ENCODE measurements at regions not wholly inside any gene's neighbourhood (a gene's known extent, or its start where the extent isn't known, plus 50 kb on each side); places are given as distances from the start of the nearest gene placed in this dataset.

- no peak for DNase-seq
Measured at GRCh38 chr13:40152145-40152544, 496.7 kb downstream of the COG6 start.

DNA sequence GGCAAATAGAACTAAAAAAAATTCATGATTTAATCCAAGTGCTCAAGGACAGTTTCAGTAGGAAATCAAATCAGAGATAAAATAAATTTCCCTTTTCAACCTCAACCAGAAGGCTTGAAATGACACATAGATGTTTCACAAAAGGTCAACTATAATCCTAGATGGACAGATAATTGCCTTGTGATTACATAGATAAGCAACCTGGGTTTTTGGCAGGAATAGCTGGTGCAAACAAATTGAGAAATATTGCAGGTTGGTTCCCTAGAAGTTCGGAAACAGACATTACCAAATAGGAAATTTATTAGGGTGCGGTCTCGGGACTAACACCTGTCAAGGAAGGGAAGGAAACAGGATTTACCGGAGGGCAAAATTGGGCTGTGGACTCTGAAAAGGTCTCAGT lies 497.5 kb downstream of the COG6 start:
- DNase-seq, result no peak

DNA sequence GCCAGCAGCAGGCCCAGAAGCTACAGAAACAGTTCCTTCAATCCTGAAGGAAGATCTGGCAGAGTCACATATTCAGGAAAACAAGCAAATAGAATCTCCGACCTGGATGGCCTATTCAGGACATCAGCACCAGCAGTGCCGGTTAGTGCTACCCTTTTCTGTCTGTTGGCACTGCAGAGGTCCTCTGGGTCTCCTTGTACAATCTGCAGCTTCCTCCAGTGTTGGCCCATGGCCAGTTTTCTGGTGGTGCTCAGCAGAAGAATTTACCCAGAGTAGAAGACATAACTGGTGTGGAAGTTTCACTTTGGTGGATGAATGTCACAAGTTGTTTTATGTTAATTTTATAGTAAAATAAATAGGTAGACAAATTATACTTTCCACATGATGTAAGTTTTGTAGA lies 498.1 kb downstream of the COG6 start:
- no peak for DNase-seq

DNA sequence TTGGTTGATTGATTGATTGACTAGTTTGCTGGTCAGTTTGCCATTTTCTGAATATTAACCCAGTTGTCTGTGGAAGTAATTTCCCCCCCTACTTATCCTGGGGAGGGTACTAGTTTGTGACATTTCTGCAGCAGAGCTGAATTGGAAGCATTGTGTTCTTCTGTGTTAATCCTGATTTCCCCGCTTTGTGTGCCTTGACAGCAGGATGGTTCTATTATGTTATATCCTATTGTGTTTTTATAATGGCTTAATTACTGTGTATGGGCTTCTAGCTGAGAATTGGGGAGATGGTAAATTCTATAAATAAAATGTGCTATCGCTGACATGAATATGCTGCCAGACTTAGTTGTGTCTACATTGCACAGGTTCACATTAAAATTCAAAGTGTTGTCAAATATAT lies 499.7 kb downstream of the COG6 start:
- DNase-seq, result no peak

- DNase-seq, result no peak
Measured at GRCh38 chr13:40158218-40158617, 502.8 kb downstream of the COG6 start.

DNA sequence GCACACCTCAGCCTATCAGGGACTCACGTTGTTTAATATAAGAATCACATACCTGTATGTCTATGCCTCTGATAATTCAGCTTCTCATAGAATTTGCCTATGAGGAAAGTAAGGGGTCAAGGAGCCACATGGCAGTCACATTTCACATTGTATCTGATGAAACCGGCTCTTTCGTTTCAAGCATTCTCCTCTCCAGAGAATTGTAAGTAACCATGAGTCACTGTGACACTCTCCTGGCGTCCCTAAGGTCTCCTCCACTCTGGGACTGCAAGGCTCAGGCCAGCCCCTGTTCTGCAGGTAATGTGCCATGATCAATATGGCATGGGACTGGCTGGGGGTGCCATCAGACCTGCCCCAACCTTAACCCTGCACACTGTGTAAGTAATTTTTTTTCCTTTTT lies 503.3 kb downstream of the COG6 start:
- no peak for DNase-seq

GRCh38 chr13:40159736-40160135 lies 504.3 kb downstream of the COG6 start:
- DNase-seq, result no peak

GRCh38 chr13:40160618-40161350 lies 505.3 kb downstream of the COG6 start:
- DNase-seq, result no peak

DNA sequence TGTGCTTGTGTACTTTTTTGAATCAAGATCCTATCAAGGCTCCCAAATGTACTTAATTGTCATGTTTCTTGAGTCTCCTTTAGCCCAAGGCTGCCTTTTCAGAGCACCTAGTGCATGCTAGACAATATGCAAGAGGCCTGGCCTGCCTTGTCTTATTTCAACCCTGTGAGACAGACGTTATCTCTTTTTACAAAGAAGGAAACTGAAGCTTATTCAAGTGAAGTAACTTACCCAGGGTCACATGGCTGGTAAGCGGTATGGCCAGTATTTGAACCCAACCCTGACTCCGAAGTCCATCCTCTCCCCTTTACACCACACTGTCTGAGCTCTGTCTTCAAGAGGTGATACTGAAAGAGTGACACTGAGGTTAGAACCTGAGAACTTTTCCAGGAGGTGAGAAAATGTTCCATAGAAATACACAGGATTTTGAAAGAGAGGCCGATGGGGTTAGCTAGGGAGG lies 505.1 kb downstream of the FOXO1 start:
- no peak for DNase-seq

DNA sequence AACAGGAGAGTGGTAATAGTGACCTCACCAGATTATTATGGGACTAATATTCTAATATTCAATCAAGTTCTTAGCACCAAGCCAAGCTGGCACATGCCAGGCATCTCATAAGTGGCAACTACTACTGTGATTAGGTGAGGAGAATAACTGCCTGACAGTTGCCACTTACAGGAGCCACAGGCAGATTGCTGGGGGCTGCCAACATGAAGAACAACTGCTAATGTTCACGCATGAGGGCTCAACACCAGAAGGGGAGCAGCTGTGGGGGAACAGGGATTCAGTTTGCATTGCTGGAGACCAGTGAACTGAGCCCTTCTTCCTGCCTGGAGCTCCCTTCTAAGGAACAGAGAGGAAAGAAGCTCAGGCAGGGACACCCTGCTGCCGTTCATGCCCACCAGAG lies 504.5 kb downstream of the FOXO1 start:
- DNase-seq, result no peak

- DNase-seq, result no peak
Measured at GRCh38 chr13:40163066-40164000, 503.1 kb downstream of the FOXO1 start.

DNA sequence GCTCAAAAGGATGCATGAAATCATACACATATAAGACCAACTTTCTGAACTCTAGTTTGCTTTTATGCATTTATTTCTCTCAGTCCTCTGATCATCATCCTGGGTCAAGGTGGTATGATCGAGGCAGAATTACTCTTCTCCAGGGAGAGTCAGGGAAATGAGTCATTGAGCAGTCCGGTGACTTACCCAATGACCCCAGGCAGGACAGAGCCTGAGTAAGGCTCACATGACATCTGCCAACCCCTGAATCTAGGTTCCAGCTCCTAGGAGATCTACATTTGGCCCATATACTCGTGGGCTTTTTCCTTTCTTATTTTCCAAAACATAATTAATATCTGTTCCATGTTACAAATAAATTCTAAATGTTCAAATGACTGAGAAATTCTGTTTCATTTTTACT lies 502.3 kb downstream of the FOXO1 start:
- no peak for DNase-seq

DNA sequence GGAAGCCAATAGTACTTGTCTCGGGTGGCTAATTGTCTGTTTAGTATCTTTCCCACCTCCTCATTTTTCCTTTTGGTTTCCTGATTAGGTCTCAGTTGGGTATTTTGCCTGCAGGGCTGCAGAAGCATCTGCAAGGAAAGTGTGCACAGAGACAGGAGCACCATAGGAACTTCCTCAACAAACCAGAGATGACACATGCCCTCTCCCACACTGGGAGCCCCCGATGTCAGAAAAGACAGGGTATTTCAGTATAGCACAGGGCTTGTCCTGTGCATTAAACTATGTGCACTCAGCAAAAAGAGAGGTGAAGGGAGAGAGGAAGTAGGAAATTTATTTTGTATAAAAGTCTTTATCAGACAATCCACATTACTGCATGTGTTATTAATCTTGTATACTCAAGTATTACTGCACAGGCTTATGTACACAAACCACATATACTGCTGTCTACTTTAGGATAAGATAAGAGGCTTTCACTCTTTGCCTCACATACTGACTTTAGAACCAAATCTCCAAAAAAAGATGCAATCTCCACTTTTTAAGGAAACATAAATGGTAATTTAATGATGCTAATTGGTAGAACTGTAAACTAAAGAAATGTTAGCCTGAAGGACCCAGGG lies 501.0 kb downstream of the FOXO1 start:
- no peak for DNase-seq

GRCh38 chr13:40167327-40167726 lies 499.1 kb downstream of the FOXO1 start:
- no peak for DNase-seq

DNA sequence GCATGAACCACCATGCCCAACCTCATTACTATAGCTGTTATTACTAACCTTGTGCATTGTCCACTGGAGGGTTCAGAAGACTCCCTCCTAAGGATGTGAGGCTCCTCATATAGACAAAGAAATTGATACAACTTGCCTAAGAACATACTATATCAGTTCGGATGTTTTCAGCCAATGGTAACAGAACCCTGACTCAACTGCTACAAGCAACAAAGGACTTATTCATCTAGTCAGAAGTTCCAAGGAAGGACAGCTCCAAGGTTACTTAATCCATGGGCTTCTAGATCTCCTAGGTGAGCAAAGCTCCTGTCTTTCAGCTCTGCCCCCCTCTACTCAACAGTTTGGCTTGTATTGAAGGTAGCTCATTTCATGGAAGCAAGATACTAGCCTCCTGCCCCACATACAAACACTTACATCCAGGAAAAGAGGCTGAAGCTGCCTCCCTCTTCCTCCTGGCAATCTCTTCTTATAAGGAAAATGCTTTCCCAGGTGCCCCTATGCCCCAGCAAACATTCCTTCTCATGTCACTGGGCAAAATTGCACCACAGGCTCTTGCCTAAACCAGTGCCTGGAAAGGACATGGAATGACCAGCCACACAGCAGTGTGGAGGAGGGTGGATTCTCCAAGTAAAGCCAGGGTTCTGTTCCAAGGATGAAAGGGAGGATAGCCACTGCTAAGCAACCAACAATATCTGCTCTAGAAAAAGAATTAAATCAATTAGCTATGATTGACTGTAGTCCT lies 497.8 kb downstream of the FOXO1 start:
- no peak for DNase-seq

DNA sequence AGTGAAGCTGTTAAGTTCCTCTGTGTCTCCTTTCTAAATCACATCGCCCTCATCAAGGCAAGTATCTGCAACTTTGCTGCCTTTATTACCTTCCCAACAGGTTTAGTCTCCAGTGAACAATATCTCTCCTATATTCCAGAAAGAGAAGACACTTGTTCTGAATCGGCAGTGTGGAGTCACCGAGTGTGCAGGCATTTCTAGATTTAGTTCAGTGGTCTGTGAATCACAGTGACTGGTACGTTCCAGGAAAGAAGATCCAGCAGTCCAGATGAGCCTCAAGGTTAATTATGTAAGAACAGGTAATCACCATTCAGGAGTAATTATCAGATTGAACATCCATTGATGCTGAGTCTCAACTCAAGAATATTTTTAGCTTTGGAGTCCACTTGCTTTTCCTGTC lies 497.0 kb downstream of the FOXO1 start:
- no peak for DNase-seq

DNA sequence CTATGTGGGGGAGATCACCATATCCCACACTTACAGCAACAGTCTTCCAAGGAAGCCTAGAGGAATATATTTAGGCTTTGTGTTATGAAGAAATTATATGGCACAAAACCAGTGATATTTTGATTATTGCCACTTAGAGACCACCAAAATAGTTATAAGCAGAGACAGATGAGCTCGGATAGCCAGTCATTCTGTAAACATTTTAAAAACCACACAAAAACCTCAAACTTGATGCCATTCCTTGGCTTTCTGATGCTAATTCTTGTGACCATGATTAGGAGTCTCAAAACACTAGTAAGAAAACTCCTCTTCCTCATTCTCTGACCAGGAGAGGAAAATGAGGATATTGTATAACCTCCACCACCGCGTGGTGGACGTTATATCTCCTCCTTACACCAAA lies 496.4 kb downstream of the FOXO1 start:
- DNase-seq, result no peak

- DNase-seq, result no peak
Measured at GRCh38 chr13:40170982-40171381, 495.5 kb downstream of the FOXO1 start.

DNA sequence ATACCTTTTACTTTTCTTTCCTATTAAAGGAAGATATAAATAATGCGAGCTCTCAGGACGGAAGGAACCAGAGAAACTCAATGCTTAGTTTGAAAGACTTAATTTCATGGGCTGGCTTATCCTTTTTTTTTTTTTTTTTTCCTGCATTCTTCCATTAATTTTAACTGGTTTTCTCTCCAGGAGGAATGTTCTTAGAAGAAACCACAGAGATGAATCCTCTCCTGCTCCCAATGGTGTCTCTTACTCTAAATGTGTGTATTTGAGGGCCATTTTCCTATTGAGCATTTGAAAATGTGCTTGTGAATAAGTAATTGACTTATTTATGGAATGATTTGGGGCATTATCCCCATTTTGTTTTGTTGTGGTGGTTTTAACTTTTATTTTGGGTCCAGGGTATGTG lies 494.9 kb downstream of the FOXO1 start:
- no peak for DNase-seq

GRCh38 chr13:40172149-40172591 lies 494.3 kb downstream of the FOXO1 start:
- no peak for DNase-seq

DNA sequence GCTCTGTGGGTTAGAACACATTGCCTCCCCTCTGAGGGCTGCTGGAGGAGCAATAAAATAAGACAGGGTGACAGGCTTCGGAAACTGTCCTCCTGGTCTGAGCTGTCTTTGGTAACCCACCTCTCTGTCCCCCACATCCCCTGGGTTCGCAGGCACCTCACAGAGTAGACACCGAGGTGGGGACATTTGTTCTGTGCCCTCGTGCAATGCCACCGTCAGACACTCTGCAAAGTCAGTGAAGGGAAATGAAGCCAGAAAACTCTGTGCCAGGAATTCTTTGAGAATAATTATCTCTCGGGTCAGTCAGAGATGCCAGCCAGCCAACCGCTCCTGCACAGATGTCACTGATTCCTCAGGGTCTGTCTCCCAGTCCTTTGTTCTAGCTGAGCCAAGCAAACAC lies 493.6 kb downstream of the FOXO1 start:
- no peak for DNase-seq

DNA sequence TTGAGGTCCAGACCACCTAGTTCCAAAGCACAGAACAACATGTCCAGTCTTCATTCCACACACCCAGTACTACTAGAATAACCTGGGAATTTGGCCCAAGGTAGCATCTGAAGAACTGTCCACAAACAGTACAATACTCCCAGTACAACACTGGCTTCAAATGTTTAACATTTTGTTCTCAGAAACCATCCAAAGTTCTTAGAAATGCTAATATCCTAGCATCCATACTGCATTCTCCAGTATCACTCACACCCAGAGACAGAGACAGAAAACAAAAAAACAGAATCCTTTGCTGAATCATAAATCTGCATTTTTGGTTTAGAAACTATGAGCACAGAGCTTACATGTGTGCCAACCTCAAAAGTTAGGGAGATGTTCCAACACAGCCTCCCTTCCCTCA lies 490.8 kb downstream of the FOXO1 start:
- no peak for DNase-seq

- no peak for DNase-seq
Measured at GRCh38 chr13:40176242-40176641, 490.2 kb downstream of the FOXO1 start.
